CD14-positive monocyte (primary cell): ENCODE measurements at regions not wholly inside any gene's neighbourhood (a gene's known extent, or its start where the extent isn't known, plus 50 kb on each side); places are given as distances from the start of the nearest gene placed in this dataset.

Experiments used
- DNase-seq, 3 donors: peaks; one replicate each; pipeline ENCODE4 v3.0.0-alpha.2; 2011 to 2022
- H2AFZ ChIP-seq: 2 replicates; pipeline ENCODE4 v1.6.0; 2012; ENCODE audit warnings: mild to moderate bottlenecking, low read depth, low read length, inconsistent platforms; ENCODE audit not compliant: insufficient read depth, poor library complexity, severe bottlenecking
- H3K27ac ChIP-seq, 2 donors: 1 replicate in 1 of 2; 2 replicates in 1 of 2; pipeline ENCODE4 v1.5.1; 2012 to 2013; ENCODE audit warnings: low read length in 2 of 2, control low read depth in 1 of 2, inconsistent platforms in 1 of 2, low read depth in 1 of 2, mild to moderate bottlenecking in 1 of 2
- H3K27me3 ChIP-seq, 2 donors: one replicate each; pipeline versions ENCODE4 v1.6.0 to v1.6.1; 2011 to 2013; ENCODE audit warnings: low read length in 2 of 2; ENCODE audit not compliant: control insufficient read depth in 2 of 2, insufficient read depth in 2 of 2
- H3K36me3 ChIP-seq, 2 donors: replicated peaks in 1 of 2; 1 replicate in 1 of 2; 2 replicates in 1 of 2; pipeline versions ENCODE4 v1.5.1 to v1.6.1; 2012 to 2013; ENCODE audit warnings: low read length in 2 of 2, control low read depth in 1 of 2, inconsistent platforms in 1 of 2, mild to moderate bottlenecking in 1 of 2; ENCODE audit not compliant: insufficient read depth in 2 of 2, control insufficient read depth in 1 of 2
- H3K4me1 ChIP-seq, 2 donors: 1 replicate in 1 of 2; 2 replicates in 1 of 2; pipeline versions ENCODE4 v1.5.1 to v1.6.1; 2012 to 2013; ENCODE audit warnings: low read length in 2 of 2, control low read depth in 1 of 2, inconsistent platforms in 1 of 2, mild to moderate bottlenecking in 1 of 2, moderate library complexity in 1 of 2; ENCODE audit not compliant: insufficient read depth in 2 of 2, control insufficient read depth in 1 of 2
- H3K4me2 ChIP-seq: replicated peaks from 2 replicates; pipeline ENCODE3; 2012; ENCODE audit warnings: low read length, moderate library complexity, mild to moderate bottlenecking; ENCODE audit not compliant: poor library complexity, severe bottlenecking; ENCODE audit errors: extremely low read depth
- H3K4me3 ChIP-seq, 3 experiments: fragments of 200-600 bp in 1 of 3; sonication (generic) in 1 of 3; replicated peaks in 1 of 3; 1 replicate in 2 of 3; 2 replicates in 1 of 3; pipeline ENCODE4 v1.5.1; 2011 to 2013; ENCODE audit warnings: low read length in 3 of 3, mild to moderate bottlenecking in 3 of 3, control low read depth in 2 of 3, low read depth in 2 of 3, inconsistent platforms in 1 of 3, moderate library complexity in 1 of 3
- H3K79me2 ChIP-seq: 2 replicates; pipeline ENCODE4 v1.6.0; 2012; ENCODE audit warnings: mild to moderate bottlenecking, control low read depth, inconsistent platforms, low read length, moderate library complexity; ENCODE audit not compliant: insufficient read depth
- H3K9ac ChIP-seq: 2 replicates; pipeline ENCODE4 v1.6.0; 2017; ENCODE audit warnings: low read length, mild to moderate bottlenecking; ENCODE audit not compliant: insufficient read depth, poor library complexity, severe bottlenecking
- H3K9me3 ChIP-seq, 2 donors: replicated peaks in 1 of 2; 1 replicate in 1 of 2; 2 replicates in 1 of 2; pipeline versions ENCODE4 v1.5.1 to v1.6.1; 2012 to 2013; ENCODE audit warnings: low read length in 2 of 2, control low read depth in 1 of 2; ENCODE audit not compliant: control insufficient read depth in 1 of 2, insufficient read depth in 1 of 2
- H4K20me1 ChIP-seq: 2 replicates; pipeline ENCODE4 v1.6.0; 2012; ENCODE audit warnings: mild to moderate bottlenecking, low read length, control low read depth, moderate library complexity; ENCODE audit not compliant: insufficient read depth
- H3K27ac Mint-ChIP-seq, 7 donors: one replicate each; pipeline ENCODE4 v1.8.0; 2020; ENCODE audit warnings: mild to moderate bottlenecking in 7 of 7, mixed read lengths in 7 of 7, moderate library complexity in 6 of 7, inconsistent platforms in 2 of 7
- H3K27me3 Mint-ChIP-seq, 3 donors: one replicate each; pipeline ENCODE4 v1.8.0; 2021 to 2022; ENCODE audit warnings: low read depth in 3 of 3, mild to moderate bottlenecking in 3 of 3, mixed read lengths in 3 of 3, moderate library complexity in 3 of 3, inconsistent platforms in 1 of 3
- H3K36me3 Mint-ChIP-seq, 2 donors: one replicate each; pipeline ENCODE4 v1.8.0; 2020; ENCODE audit warnings: mixed read lengths in 2 of 2, inconsistent platforms in 1 of 2, mild to moderate bottlenecking in 1 of 2
- H3K4me1 Mint-ChIP-seq: one replicate; pipeline ENCODE4 v1.8.0; 2020; ENCODE audit warnings: mild to moderate bottlenecking, mixed read lengths
- H3K4me3 Mint-ChIP-seq, 2 donors: one replicate each; pipeline ENCODE4 v1.8.0; 2020; ENCODE audit warnings: mild to moderate bottlenecking in 2 of 2, mixed read lengths in 2 of 2, moderate library complexity in 1 of 2
- H3K9me3 Mint-ChIP-seq, 7 donors: one replicate each; pipeline ENCODE4 v1.8.0; 2020 to 2022; ENCODE audit warnings: mixed read lengths in 7 of 7, mild to moderate bottlenecking in 6 of 7, moderate library complexity in 6 of 7, inconsistent platforms in 2 of 7
- WGBS: methylation state at CpG from one replicate; pipeline ENCODE4 v1.1.5; 2013; ENCODE audit warnings: missing lambda C conversion rate; ENCODE audit not compliant: insufficient coverage; 5-methylcytosine and 5-hydroxymethylcytosine counted together
- intact Hi-C, 2 donors: fragments of 100-400 bp; cut with micrococcal nuclease; formaldehyde crosslinking; loops; one replicate each; pipeline versions ENCODE4 v1.15.0 to v1.15.1; 2023
- TF ChIP-seq, protein P1 (sequence below): fragments of 200-600 bp; IDR thresholded peaks from one replicate; pipeline ENCODE4 v1.8.0; 2022; ENCODE audit warnings: antibody characterized with exemption, mild to moderate bottlenecking

GRCh38 chr4:189511581-189511980, 429.1 kb upstream of the FRG1 start:
- no peak for DNase-seq
- no peak overlapping the region for H2AFZ ChIP-seq
- H3K27ac ChIP-seq, result no peak overlapping the region
- no peak overlapping the region for H3K4me3 ChIP-seq
- Mint-ChIP-seq H3K27ac (peak overlapping the region in 1 of 7 donors; percentile 1), H3K27me3 (peaks cover 0 to 3% (median 2%) of the 10 kb centered on the region in 3 donors), H3K4me3 (no peak overlapping the region), H3K4me1 (no peaks in the 10 kb centered on the region), H3K9me3 (peaks cover 0 to 8% (median 6%) of the 10 kb centered on the region in 7 donors), H3K36me3 (no peaks in the 10 kb centered on the region)
- no peaks in the 10 kb centered on the region for H3K4me1 ChIP-seq
- peaks cover 0 to 3% of the 10 kb centered on the region in 2 donors for H3K9me3 ChIP-seq
- intact Hi-C loops, result no loop called here
- H3K27me3 ChIP-seq, result no peaks in the 10 kb centered on the region
- no peak overlapping the region for H3K9ac ChIP-seq
- 96% methylated on average over 8 of the region's 10 CpGs for WGBS
- no peaks in the 10 kb centered on the region for H4K20me1 ChIP-seq
- H3K36me3 ChIP-seq, result no peaks in the 10 kb centered on the region
- TF ChIP-seq, protein P1, sequence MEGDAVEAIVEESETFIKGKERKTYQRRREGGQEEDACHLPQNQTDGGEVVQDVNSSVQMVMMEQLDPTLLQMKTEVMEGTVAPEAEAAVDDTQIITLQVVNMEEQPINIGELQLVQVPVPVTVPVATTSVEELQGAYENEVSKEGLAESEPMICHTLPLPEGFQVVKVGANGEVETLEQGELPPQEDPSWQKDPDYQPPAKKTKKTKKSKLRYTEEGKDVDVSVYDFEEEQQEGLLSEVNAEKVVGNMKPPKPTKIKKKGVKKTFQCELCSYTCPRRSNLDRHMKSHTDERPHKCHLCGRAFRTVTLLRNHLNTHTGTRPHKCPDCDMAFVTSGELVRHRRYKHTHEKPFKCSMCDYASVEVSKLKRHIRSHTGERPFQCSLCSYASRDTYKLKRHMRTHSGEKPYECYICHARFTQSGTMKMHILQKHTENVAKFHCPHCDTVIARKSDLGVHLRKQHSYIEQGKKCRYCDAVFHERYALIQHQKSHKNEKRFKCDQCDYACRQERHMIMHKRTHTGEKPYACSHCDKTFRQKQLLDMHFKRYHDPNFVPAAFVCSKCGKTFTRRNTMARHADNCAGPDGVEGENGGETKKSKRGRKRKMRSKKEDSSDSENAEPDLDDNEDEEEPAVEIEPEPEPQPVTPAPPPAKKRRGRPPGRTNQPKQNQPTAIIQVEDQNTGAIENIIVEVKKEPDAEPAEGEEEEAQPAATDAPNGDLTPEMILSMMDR, result no peak
- no peaks in the 10 kb centered on the region for H3K79me2 ChIP-seq
- H3K4me2 ChIP-seq, result no peak overlapping the region

GRCh38 chr4:189513421-189513820, 427.3 kb upstream of the FRG1 start:
- no peaks in the 10 kb centered on the region for H3K79me2 ChIP-seq
- H2AFZ ChIP-seq, result no peak overlapping the region
- no peak overlapping the region for H3K27ac ChIP-seq
- Mint-ChIP-seq H3K9me3 (peaks cover 0 to 10% (median 6%) of the 10 kb centered on the region in 7 donors), H3K27ac (no peak overlapping the region), H3K36me3 (no peaks in the 10 kb centered on the region), H3K4me1 (no peaks in the 10 kb centered on the region), H3K4me3 (no peak overlapping the region), H3K27me3 (peaks cover 0 to 3% (median 2%) of the 10 kb centered on the region in 3 donors)
- H3K9me3 ChIP-seq, result peaks cover 0 to 3% of the 10 kb centered on the region in 2 donors
- no peaks in the 10 kb centered on the region for H3K36me3 ChIP-seq
- no peaks in the 10 kb centered on the region for H3K27me3 ChIP-seq
- no peak overlapping the region for H3K4me2 ChIP-seq
- H3K4me1 ChIP-seq, result no peaks in the 10 kb centered on the region
- H3K9ac ChIP-seq, result no peak overlapping the region
- TF ChIP-seq, protein P1, result no peak
- H3K4me3 ChIP-seq, result no peak overlapping the region
- 96% methylated on average over 5 of the region's 7 CpGs for WGBS
- H4K20me1 ChIP-seq, result no peaks in the 10 kb centered on the region
- intact Hi-C loops, result no loop called here
- no peak for DNase-seq
